OCI-LY3 (cell line): ENCODE measurements at regions not wholly inside any gene's neighbourhood (a gene's known extent, or its start where the extent isn't known, plus 50 kb on each side); places are given as distances from the start of the nearest gene placed in this dataset.

ENCODE experiments used
- CTCF ChIP-seq: fragments of 200-600, 300-600 bp; sonication (generic); IDR thresholded peaks from 2 replicates; pipeline ENCODE4 v1.5.1; 2014; ENCODE audit warnings: antibody characterized with exemption, low read length, low read depth
- EZH2phosphoT487 ChIP-seq: fragments of 200-600 bp; shearing (Covaris generic); IDR thresholded peaks from 2 replicates; pipeline ENCODE4 v1.6.1; 2018; ENCODE audit warnings: antibody characterized with exemption, mixed run types, low read depth

- no peak for TF ChIP-seq CTCF
- TF ChIP-seq EZH2phosphoT487, result no peak
These were observed 162.1 kb downstream of the RAB11FIP2 start for GRCh38 chr10:117884592-117884991.
